ENCODE measurements at regions not wholly inside any gene's neighbourhood (a gene's known extent, or its start where the extent isn't known, plus 50 kb on each side); places are given as distances from the start of the nearest gene placed in this dataset.
A peak's percentile ranks its signal among the peaks of the same experiment; 100 is the strongest.
"Not testable (repeated sequence)": the region's sequence is repeated elsewhere in the genome, so short reads cannot be mapped to it uniquely, and the experiment has no call there.

DNA sequence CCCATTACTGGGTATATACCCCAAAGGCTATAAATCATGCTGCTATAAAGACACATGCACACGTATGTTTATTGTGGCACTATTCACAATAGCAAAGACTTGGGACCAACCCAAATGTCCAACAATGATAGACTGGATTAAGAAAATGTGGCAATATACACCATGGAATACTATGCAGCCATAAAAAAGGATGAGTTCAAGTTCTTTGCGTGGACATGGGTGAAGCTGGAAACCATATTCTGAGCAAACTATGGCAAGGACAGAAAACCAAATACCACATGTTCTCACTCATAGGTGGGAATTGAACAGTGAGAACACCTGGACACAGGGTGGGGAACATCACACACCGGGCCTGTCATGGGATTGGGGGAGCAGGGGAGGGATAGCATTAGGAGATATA is 54.4 kb upstream of the MUCL1 start:
- not testable (repeated sequence) for DNase-seq

DNA sequence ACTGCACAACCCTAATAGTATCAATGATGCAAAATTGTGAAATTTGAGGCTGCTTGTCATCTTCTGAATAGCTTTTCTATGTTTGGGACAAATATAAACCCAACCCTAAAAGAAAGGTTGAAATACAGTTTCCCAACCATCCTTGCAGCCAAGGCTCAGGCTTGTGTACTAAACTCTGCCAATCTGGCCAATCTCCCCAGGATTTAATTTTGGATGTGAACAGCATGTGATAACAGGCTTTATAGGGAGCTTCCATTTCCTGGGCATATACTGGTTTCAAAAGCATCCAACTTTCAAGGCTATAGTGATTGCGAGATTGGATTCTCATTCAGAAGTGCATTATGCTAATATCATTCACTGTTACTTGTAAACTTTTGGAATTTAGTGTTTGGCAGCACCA is 55.7 kb upstream of the MUCL1 start:
- no peak for DNase-seq

DNA sequence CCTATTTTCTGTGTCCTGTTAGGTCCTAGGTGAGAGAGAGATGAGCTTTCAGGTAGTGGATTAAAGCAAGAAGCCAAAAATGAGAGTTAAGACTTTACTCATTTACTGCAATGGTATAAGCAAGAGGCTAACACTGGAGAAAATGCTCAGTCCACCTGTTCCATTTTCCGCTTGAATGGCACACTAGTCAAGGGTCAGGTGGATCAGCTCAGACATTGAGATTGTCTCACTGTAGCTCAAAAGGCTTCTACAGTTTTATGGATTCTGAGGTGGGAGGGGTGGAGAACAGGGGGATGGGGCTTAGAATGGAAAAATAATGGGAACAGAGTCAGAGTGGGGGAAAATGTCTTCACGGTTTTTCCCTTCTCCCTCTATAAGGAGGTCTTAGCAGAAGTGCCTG is 57.3 kb upstream of the MUCL1 start:
- DNase-seq: no peak

DNA sequence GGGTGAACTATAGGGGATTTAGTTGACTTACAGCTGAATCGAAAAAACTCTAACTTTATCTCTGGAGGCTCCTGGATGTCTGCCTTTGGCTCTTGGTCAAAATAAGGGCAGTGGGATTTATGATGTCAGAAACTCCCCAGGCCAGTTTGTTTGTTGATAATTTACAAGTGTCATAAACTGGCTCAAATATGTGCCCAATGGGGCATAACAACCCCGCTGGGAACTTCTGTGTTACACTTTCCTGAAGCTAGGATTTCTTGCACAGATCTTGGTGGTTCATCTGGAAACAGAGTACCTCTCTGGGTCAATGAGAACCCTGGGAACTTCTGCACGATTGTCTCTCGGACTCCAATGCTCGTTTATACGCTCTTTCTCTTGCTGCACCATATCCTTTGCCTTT is 58.7 kb upstream of the MUCL1 start:
- no peak for DNase-seq

DNA sequence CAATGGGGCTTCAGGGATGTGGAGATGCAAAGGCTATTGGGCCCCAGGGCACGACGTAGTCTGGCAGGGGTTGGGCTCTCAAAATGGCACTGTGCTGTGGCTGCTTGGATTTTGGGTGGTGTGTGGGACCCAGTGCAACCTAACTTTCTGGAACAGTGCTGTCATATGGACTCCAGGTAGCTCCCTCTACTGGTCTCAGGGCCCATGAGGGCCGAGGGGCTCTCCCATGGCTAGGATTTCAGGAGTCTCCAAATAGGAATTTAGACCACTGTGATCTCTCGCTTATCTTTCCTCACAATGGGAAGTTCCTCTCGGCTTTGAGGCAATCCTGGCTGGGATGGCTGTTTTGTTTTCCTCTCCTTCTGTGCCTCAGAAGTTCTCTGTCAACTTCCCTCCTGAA is 68.2 kb upstream of the MUCL1 start:
- DNase-seq: no peak

DNA sequence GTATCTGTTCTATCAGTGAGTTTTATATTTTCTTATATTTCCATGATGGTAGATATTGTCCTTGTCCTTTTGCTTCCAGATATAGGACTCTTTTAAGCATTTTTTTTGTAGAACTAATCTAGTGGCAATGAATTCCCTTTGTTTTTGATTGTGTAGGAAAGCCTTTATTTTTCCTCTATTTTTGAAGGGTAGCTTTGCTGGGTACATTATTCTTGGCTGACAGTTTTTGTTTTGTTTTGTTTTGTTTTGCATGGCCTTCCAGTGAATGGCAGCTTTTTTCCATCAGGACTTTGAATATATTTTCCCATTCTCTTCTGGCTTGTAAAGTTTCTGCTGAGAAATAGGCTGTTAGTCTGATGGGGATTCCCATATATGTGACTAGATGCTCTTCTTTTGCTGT is 70.2 kb upstream of the MUCL1 start:
- no peak for DNase-seq

DNA sequence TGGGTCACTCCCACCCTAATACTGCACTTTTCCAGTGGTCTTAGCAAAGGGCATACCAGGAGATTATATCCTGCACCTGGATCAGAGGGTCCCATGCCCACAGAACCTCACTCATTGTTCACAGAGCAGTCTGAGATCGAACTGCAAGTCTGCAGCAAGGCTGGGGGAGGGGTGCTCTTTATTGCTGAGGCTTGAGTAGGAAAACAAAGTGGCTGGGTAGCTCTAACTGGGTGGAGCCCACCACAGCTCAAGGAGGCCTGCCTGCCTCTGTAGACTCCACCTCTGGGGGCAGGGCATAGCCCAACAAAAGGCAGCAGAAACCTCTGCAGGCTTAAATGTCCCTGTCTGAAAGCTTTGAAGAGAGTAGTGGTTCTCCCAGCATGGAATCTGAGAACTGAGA is 77.3 kb upstream of the MUCL1 start:
- not testable (repeated sequence) for DNase-seq

DNA sequence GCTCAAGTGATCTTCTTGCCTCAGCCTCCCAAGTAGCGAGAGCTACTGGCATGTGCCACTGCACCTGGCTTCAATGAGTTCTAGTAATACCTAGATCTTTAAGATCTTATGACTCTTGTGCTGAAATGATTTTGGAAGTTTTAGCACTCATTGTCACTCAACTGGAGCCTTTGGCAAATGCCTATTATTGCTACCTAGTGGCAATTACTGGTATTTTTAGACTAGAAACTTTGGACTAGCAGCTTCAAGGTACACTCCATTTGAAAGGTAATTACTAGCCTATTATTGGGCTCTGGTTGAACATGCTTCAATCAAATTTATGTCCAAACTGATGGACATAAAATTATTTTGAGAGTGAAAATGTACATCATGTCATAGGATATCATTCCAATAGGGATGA is 80.7 kb upstream of the MUCL1 start:
- DNase-seq: no peak

DNA sequence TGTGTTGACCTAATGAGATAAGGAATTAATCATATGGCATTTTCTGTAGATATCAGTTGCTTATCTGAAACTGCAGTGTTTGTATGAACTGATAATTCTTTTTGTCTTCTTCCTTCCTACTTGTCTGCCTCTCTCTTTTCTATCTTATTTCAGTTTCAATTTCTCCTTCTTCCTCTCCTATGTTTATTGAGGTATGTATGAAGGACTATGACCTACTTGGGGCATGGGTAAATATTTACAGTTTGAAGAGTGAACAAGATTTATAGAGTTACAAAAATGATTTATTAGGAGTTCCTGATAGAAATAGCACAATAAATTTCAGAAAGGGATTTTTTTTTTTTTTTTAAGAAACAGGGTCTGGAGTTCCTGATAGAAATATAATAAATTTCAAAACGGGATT is 88.7 kb upstream of the MUCL1 start:
- no peak for DNase-seq

DNA sequence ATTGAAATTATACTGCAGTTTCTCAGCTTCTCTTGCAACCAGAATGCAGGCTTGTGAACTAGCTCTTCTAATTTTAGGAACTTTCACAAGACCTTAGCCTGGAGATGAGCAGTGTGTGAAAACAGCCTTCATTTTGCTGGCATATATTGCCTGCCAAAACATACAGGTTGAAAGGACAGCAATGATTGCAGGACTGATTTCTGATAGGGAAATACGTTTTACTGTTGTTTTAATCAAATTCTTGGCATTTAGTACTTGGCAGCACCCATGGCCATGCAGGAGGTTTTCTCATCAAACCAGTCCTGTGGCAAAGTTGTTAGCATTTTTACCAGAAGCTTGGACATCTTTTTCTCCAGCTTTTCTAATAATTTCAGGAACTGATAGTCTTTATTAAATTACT is 91.9 kb upstream of the MUCL1 start:
- no peak for DNase-seq

DNA sequence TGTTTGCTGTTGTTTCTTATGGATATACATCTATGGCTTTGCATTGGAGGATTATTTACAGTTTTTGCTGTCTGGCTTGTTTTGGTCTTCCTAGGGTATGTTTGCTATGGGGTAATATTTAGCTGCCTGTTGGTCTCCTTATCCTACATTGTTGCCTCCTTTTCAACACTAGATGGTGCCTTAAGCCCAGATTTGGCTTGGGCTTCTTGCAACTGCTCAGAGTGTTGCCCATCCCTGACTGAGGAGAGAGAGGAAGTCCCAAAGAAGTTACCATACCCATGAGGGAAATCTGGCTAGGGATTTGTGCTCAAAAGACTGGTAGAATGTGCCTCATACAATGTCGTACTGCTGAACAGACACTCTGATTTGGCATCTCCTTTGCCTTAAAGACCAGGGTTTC is 94.6 kb upstream of the MUCL1 start:
- peak in 1 of 2 experiments; percentile 8 for DNase-seq

DNA sequence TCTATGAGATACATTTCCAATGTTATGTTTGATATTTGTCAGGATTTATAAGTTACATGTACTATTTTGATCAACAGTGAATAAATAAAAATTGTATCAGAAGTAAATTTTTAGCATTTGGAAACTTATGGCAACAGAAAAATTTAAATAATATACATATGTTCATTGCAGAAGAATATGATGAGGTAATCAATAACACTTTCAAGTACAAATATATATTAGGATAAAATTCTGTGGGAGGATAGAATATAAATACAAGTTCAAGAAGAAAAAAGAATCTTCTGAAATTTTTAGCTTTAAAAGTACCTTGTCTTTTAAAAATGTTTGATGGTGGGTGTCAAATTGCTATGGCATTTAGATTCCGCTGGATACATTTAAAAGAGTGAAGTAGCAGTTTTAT is 102.8 kb upstream of the MUCL1 start:
- no peak for DNase-seq

DNA sequence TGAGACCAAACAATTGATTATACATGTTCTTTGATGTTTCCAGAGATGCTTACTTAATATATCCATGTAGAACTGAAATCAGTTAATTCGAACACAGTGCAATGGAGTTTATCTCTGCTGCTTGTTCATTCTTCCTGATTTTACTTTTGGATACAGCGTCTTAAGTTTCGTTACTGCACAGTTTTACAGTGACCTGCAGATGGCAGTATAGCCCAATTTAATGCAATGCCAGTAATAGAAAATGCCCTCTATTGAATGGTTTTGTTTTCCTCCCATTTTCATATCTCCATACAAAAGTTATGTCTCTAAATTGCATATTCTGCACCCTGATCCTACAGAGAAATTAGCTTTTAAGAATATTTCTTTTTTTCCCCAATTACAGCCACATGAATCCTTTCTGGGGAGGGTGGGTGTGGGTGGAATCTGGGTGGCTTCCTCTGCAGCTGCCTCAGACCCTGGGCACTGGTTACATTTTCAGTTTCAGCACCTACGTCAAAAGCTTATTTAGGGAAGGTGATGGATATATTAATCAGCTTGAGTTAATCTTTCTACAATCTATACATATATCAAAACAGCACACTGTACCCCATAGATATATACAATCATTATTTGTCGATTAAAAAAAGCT is 101.1 kb upstream of the DCD start:
- peak; percentile 38 to 54 for DNase-seq

DNA sequence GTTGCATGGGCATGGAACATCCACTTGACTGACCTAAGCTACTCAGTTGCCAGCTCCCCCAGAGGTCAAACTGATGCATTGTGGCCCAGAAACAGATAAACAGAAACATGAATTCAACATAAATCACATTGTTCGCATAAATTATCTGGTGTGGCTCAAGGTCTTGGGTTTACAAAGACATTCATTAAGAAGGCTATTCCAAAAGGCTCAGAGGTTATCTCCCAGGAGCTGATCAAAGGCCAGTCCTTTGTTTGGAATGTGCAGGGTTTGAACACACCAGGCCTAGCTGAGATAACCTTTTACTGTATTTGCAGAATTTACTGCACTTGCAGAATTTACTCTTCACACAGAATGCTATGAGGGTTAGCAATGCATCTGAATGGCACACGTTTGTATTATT is 96.4 kb upstream of the DCD start:
- DNase-seq: no peak

DNA sequence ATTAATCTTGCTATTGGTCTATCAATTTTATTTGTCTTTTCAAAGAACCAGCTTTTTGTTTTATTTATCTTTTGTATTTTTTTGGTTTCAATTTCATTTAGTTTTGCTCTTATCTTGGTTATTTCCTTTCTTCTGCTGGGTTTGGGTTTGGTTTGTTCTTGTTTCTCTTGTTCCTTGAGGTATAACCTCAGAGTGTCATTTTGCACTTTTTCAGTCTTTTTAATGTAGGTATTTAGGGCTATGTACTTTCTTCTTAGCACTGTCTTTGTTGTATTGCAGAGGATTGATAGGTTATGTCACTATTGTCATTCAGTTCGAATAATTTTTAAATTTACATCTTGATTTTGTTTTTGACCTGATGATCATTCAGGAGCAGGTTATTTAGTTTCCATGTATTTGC is 92.7 kb upstream of the DCD start:
- DNase-seq: no peak

DNA sequence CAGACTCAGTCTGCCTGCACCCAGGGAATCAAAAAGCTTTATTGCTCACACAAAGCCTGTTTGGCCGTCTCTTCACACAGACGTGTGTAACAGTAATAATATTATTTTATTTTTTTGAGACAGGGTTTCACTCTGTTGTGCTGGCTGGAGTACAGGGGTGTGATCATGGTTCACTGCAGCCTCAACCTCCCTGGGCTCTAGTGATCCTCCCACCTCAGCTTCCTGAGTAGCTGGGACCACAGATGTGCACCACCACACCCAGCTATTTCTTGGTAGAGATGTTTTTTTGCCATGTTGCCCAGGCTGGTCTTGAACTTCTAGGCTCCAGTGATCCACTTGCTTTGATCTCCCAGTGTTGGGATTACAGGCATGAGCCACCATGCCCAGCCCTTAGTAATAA is 88.4 kb upstream of the DCD start:
- DNase-seq: no peak

DNA sequence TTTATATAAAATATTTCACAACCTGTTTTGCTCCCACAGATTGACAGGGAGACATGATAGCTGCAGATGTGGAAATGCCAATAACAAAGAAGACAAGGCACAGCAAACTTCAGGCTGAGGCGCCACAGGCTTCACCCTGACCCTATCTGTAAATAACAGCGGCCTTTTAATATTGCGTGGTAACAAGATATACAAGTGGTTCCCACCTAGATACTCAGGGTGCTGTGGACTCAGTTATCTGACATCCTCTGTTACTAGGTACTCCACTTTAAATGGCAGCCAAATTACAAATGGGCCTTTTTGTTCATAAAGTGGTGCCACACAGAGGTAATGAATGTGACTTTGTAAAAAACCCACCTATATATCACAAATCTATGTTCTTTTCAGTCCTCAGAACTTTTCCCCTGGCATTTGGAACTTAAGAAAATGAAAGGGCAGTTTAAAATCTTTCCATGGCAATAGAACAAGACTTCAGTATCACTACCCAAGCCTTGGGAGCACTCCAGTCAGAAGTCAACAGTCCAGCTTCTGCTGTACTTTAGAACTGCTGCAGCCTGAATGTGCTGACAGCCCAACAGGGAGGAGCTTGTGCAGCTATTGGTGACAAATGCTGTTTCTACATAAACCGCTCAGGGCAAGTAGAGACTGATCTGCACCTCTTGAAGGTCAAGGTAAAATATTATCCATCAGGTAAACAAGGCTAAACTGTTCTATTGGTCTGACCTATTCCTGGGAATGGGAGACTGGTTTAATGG is 86.2 kb upstream of the DCD start:
- no peak for DNase-seq

DNA sequence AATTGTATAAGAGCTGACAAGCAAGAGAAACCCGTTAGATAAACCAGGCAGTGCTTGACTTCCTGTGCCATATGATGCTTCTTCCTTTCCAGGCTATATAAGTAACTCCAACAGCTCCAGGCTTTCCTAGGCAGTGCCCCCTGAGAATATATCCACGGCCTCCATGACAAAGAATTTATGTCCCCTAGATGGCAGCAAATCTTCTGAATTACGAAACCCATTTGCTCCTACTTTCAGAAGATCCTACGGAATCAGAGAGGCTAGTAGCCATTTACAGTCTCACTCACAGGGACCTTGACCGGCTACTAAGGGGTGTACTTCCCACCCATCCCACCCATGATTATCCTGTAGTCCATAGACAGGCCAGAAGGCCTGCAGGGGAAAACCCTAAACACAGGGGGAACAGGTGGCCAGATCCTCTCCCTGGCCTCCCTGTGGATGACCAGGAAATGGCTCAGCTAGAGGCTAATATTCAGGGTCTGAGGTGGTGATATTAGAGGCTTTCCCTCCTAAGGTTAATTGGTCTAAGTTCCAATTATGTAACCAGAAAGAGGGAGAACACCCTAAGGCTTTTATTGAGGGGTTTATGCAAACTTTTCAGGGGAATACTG is 77.2 kb upstream of the DCD start:
- DNase-seq: no peak

DNA sequence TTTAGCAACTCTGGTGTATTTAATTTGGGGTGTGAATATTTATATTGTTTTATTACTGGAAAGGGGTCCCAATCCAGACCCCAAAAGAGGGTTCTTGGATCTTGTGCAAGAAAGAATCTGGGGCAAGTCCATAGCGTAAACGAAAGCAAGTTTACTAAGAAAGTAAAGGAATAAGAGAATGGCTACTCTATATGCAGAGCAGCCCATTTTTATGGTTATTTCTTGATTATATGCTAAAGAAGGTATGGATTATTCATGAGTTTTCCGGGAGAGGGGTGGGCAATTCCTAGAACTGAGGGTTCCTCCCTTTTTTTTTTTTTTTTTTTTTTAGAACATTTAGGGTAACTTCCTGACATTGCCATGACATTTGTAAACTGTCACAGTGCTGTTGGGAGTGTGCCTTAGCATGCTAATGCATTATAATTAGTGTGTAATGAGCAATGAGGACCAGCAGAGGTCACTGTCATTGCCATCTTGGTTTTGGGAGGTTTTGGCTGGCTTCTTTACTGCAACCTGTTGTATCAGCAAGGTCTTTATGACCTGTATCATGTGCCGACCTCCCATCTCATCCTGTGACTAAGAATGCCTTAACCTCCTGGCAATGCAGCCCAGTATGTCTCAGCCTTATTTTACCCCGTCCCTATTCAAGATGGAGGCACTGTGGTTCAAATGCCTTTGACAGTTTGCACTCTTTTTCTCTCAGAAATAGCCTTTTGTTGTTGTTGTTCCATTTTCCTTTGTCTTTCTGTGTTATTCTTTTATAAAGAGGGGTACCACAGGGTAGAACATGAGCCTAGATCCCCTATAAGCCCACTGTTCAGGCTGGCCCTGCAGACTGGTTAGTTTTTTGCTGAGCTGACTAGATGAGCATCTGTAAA is 75.5 kb upstream of the DCD start:
- DNase-seq: peak in 1 of 2 experiments; percentile 18

DNA sequence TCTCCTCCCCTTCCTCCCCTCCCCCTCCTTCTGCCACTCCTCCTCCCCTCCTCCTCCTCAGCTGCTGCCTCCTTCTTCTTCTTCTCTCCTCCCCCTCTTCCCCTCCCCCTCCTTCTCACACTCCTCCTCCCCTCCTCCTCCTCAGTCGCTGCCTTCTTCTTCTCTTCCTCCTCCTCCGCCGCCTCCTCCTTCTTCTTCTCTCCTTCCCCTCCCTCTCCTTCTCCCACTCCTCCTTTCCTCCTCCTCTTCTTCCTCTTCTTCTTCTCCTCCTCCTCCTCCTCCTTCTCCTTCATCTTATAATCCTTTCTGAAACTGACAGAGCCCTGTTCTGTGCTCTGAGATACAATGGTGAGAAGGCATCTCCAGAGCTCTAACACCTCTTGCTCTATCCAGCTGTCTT is 73.1 kb upstream of the DCD start:
- DNase-seq: no peak

DNA sequence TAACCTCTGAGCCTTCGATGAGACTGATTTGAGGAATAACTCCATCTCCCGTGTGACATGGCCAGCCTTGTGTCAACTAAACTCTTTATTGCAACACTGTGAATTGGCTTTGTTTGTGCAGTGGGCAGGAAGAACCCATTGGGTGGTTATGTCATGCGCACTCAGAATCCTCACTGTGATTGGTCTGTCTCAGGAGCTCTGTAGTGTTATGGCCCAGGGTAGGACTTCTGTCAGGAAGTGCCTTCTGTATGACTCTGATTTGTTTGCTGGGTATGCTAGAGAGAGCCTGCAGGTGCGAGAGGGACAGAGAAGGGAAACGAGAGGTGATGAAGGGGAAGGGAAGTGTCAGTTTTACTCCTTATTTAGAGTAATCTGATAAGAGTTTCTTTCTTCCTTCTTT is 71.5 kb upstream of the DCD start:
- no peak for DNase-seq

DNA sequence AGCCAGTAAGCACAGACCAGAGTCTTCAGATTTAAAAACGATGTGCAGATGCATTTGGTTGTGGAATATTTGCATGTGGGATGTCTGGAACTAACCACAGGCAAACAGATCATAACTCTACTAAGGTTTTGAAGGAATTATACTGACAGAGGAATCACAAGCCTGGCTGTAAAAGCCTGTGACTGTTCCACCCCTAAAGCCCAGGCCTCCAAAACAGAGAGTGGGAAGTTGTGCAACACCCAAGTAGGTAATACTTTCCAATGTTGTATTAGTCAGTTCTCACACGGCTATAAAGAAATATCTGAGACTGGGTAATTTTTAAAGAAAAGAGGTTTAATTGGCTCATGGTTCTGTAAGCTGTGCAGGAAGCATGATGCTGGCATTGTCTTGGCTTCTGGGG is 68.1 kb upstream of the DCD start:
- no peak for DNase-seq

DNA sequence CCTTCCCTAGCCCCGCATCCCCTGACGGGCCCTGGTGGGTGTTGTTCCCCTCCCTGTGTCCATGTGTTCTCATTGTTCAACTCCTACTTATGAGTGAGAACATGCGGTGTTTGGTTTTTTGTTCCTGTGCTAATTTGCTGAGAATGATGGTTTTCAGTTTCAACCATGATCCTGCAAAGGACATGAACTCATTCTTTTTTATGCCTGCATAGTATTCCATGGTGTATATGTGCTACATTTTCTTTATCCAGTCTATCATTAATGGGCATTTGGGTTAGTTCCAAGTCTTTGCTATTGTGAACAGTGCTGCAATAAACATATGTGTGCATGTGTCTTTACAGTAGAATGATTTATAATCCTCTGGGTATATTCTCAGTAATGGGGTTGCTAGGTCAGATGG is 65.7 kb upstream of the DCD start:
- DNase-seq: not testable (repeated sequence)

DNA sequence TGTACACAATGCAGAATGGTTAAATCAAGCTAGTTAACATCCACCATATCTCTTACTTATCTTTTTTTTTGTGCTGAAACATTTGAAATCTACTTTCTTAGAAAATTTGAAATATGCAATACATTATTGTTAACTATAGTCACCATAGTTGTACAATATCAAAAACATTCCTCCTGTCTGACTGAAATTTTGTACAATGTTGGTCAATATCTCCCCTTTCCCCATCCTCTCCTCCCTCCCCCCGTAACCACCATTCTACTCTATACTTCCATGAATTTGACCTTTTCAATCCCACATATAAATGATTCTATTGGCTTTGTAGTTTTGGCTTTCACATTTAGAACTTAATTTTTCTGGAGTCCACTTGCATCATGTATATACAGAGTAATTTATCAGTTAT is 63.5 kb upstream of the DCD start:
- DNase-seq: no peak
